SK-N-SH (cell line): ENCODE measurements at regions not wholly inside any gene's neighbourhood (a gene's known extent, or its start where the extent isn't known, plus 50 kb on each side); places are given as distances from the start of the nearest gene placed in this dataset.

Experiments used
- CTCF ChIP-seq: fragments of 200-600 bp; sonication (generic); IDR thresholded peaks from 2 replicates; pipeline ENCODE4 v1.6.1; 2017; ENCODE audit warnings: antibody characterized with exemption, mild to moderate bottlenecking, moderate library complexity
- EP300 ChIP-seq, 2 experiments: IDR thresholded peaks; 2 replicates each; pipeline versions ENCODE4 v1.4.0 to v1.6.1; 2012; ENCODE audit warnings: borderline replicate concordance in 1 of 2, low read depth in 1 of 2, low read length in 1 of 2
- FOSL2 ChIP-seq: IDR thresholded peaks from 2 replicates; pipeline ENCODE4 v1.4.0; 2012; ENCODE audit warnings: low read depth, mild to moderate bottlenecking, moderate library complexity, borderline replicate concordance
- GATA2 ChIP-seq: sonication (generic); formaldehyde crosslinking; IDR thresholded peaks from 2 replicates; pipeline ENCODE4 v1.5.0; 2020; ENCODE audit warnings: mild to moderate bottlenecking, missing genetic modification reagents
- MXI1 ChIP-seq: IDR thresholded peaks from 2 replicates; pipeline ENCODE4 v1.6.1; 2012; ENCODE audit warnings: mild to moderate bottlenecking, low read depth, low read length, improper control_type of control experiment
- POLR2AphosphoS5 ChIP-seq: IDR thresholded peaks from 2 replicates; pipeline ENCODE4 v1.6.1; 2012; ENCODE audit warnings: low read depth, low read length
- RAD21 ChIP-seq: IDR thresholded peaks from 2 replicates; pipeline ENCODE4 v1.6.1; 2012; ENCODE audit warnings: mild to moderate bottlenecking, low read length
- RCOR1 ChIP-seq: fragments of 150-350 bp; IDR thresholded peaks from 2 replicates; pipeline ENCODE4 v1.6.1; 2017; ENCODE audit warnings: antibody characterized with exemption, low read length
- TCF12 ChIP-seq: IDR thresholded peaks from 2 replicates; pipeline ENCODE4 v1.4.0; 2012

GRCh38 chr7:16034353-16034752 lies 347.9 kb upstream of the MEOX2 start:
- TF ChIP-seq CTCF (no peak), EP300 (IDR thresholded peaks at IDR 0.05; ENCODE audit: borderline replicate concordance in 1 of 2, low read depth in 1 of 2, low read length in 1 of 2) (no peak), GATA2 (CRISPR knock-in tag) (no peak), RAD21 (no peak), POLR2AphosphoS5 (no peak), RCOR1 (no peak), MXI1 (no peak), TCF12 (no peak), FOSL2 (no peak)
